ENCODE measurements at regions not wholly inside any gene's neighbourhood (a gene's known extent, or its start where the extent isn't known, plus 50 kb on each side); places are given as distances from the start of the nearest gene placed in this dataset.

DNA sequence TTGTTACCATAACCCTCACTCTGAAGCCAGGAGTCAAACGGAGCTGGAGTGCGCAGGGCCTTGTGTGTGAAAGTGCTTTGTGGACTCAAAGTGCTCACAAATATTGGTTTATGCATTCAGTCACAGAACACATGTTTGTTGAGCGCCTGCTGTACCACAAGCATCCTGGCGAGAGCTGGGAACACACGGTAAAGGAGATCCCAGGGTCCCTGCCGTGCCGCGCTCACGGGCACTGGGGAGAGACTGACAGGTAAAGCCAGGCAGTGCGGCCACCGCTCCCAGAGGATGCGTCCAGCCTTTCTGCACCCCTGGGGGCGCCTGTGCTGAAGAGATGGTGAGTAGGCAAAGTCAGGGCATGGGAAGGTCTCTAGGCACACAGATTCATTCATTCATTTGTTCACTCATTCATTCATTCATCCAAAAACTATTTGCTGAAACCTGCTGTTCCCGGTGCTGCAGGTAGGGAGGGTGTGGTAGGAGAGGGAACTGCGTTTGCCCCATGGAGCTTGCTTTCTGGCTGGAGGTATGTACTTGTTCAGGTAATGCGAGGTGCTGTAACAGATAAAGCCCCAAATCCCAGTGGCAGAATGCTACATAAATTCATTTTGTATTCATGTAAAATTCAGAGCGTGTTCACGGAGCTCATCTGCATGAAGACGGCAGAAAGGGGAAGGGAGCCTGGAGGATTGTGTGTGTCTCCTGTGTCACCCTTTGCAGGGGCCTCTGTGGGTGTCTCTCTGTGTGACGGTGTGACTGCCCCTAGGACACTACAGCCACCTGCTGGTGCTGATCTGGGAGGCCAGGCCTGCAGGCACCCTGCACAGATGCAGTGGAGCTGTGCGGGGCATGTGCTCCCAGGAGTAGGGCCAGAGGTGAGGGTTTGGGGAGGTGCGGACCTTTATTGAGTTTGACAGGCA lies 167.0 kb upstream of the B3GAT1 start:
- DNase-seq (ENCODE audit: low spot score), result no peak

DNA sequence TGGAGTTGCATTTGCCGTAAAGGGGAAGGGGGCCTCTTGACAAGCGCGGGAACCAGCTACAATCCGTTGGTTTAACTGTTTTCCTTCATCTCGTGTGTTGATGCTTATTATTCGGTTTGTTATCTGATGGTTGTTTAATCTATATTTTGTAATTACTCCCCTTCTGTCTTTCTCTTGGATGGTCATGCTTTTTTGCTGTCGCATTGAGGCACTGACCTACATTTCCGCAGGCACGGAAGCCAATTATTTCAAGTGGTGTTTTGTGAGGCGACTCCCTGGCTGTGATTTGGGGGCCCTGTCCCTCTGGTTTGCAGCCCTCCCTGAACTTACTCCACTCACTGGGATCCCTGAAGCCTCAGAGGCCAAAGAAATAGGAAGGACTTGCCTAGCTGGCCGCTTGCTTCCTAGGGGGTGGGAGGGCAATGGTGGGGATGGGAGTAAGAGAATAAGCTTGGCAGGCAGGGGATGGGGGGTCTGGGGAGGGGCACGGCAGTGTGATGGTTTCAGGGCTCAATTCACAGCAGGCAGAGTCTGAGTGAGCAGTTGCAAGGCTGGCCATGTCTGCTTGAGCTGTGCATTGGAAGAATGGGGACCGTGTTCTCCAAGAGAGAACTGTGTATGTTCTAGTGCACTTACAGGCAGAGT lies 165.8 kb upstream of the B3GAT1 start:
- no peak for DNase-seq (ENCODE audit: low spot score)

DNA sequence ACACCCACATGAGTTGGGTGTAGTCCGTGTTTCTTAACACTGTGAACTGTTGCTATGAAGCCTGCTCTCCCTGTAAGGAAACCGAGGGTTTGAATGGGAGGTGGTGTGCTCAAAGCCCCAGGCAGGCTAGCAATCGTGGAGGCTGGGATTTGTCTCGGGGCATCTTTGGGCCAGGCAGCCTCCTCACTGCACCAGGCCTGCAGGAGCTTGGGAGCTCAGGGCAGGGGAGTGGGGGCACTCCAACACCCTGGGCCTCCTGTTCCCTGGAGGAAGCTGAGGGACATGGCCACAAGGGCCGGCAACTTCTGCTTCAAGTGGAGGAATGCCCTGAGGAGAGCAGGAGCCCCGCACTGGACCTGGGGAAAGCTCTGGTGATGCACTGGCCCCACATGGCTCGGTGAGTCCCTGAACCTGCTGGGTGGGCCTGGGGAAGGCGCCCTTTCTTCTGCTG lies 164.7 kb upstream of the B3GAT1 start:
- DNase-seq (ENCODE audit: low spot score), result no peak

DNA sequence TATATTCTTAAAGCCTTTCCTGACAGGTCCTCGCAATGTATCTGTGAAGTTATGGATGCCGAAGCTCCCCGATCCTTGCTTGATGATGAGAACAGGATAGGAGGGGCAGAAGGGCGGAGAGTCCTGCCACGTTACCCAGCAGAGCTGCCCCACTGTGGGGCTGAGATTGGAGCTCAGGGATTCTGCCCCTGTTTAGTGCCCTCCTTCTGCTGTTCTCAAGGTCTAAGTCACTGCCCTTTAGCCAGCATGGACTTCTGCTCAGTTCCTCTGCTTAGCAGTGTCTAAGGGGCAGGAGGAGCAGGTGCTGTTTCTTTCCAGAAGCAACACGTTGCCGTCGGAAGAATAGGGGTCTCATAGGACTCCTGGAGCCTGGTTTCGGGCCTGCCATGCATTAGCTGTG lies 164.2 kb upstream of the B3GAT1 start:
- no peak for DNase-seq (ENCODE audit: low spot score)

DNA sequence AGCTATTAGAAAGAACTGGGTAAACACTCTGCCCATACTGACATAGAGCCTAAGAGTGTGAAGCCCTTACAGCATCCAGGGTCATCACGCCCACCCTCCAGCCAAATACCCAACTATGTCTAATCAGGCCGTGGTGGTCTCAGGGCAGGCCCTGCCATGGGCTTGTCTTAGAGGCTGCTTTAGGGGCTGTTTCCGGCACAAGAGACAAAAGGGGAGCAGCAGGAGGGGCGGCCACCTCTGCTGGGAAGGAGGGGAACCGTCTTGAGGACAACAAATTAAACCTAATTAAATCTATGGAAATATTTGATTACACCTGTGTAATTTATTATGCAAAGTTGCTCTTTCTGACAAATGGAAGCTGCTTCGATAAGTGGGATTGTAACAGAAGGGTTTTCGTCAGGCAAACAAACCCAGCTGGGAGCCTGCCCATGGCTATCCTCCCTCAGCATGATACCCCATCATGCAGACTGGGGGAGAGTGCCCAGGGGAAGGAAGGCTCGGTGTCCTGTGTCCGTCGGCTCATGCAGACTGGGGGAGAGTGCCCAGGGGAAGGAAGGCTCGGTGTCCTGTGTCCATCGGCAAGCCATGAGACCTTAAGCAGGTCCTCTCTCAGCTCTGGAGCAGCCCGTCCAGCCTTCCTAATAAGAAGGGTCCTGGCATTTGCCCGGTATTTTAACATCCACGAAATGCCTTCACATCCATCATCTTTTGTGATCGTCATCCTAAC lies 163.6 kb upstream of the B3GAT1 start:
- no peak for DNase-seq (ENCODE audit: low spot score)

DNA sequence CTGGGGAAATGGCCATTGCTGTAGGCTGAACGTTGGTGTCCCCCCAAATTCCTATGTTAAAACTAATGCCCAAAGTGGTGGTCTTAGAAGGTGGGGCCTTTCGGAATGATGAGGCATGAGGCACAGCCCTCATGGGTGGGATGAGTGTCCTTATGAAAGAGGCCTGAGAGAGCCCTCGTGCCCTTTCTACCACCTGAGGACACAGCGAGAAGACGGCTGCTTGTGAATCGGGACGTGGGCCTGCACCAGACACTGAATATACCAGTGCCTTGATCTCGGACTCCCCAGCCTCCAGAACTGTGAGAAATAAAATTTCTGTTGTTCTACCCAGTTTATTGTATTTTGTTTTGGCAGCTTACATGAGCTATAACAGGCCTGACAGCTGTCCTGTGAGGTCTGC lies 162.9 kb upstream of the B3GAT1 start:
- DNase-seq (ENCODE audit: low spot score), result no peak

DNA sequence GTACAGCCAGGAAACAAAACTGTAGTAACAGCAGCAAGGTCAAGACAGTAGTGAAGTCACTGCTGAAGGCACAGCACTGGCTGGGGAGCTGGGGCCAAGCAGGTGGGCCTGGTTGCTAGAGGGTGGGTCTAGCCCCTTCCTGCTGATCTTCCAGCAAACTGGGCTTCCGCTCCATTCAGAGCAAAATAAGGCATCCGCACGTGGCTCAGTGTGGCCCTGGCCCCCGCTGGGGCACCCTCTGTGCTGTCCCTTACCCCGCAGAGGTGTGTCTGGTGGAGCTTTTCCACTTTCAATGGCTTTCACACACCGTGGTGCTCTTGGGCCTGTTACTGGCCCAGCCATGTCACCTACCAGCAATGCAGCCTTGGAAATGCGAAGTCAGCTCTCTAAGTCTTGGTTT lies 162.4 kb upstream of the B3GAT1 start:
- DNase-seq (ENCODE audit: low spot score), result no peak

DNA sequence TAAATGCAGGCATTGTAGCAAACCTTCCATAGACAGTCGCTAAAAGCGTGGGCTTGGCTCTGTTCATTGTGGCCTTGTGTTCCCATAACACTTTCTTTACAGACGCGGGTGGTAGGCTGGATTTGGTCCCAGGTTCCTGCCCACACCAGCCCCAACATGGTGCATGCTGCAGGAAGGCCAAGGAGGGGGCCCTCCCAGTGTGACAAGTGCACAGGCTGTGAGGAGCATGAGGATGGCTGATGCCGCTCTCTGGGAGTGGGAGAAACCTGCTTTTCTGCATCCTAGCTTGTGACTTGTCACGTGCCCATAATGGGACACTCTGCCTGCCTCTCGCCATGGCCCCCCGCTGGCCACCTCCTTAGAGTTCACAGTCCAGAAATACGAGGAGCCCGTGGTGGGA lies 161.8 kb upstream of the B3GAT1 start:
- no peak for DNase-seq (ENCODE audit: low spot score)

DNA sequence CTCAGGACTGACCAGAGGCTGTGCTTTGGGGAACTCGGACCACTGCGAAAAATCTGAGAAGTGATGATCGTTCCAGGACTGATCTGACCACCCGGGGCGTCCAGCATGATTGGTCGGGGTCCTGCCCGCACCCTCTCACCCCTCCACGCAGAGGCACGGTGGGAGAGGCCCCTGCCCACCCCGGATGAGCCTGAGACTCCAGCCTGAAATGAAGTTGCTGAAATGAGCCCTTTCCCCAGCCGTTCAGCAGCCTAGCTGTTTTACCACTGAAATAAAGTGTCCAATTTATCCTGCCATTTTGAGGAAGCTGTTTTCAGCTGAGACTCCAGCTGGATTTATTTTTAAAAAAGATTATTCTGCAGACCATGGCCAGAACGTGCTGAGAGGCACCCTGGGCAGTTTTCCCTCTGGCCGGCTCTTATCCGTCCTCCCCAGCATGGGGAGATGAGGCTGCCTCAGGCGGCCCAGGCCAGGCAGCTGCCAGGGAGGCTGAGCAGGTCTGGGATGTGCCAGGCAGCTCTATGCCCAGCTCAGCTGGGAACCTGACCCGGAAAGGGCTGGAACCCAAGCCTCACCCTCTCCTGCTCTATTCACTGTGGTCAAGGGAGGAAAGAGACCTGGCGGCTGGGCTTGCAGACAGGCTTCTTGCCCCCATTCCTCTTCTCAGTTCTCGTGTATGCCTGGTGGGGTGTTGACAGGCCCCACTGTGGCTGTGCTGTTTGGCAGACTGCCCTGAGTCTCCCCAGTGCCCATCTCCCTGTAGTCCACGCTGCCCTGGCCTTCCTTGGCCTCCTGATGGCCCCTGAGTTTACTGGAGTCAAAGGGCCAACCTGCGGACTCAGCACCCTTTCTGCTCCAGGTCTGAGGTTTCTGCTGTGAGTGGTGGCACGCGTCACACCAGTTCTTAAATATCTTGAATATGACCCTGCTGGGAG lies 161.0 kb upstream of the B3GAT1 start:
- no peak for DNase-seq (ENCODE audit: low spot score)

DNA sequence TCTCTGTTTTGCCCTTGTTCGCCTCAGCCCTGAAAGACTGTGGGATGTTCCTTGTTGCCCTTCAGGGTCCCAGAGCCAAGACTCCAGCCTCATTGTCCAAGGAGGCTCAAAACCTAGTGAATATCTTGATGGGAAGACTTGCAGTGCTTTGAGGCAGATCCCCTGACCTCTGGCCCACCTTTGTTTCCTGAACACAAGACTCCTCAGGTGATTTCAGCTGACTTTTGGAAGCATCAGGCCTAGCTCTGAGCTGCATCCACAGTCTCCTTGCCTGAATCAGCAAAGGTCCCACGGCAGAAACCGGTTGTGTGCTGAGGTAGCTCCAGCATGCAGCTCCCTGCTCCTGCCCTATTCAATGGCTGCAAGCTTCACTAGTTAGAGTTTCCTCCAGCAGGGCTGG lies 159.3 kb upstream of the B3GAT1 start:
- no peak for DNase-seq (ENCODE audit: low spot score)

DNA sequence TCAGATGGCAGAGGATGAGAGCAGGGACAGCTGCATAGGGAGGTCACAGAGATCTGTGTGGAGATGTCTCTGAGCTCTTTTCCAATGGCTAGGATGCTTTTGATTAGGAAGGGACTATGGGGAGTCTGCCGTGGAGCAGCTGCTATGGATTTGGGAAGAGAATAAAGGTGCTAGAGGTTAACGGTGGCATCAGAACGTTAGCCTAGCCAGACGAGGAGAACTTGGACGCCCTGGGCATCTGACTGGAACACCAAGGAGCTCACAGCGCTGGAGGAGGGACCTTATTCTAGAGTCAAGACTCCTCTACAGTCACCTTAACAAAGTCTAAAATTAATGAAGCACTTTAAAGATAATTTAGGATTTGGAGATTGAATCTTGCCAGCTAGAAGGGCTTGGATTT lies 157.2 kb upstream of the B3GAT1 start:
- DNase-seq (ENCODE audit: low spot score), result no peak

DNA sequence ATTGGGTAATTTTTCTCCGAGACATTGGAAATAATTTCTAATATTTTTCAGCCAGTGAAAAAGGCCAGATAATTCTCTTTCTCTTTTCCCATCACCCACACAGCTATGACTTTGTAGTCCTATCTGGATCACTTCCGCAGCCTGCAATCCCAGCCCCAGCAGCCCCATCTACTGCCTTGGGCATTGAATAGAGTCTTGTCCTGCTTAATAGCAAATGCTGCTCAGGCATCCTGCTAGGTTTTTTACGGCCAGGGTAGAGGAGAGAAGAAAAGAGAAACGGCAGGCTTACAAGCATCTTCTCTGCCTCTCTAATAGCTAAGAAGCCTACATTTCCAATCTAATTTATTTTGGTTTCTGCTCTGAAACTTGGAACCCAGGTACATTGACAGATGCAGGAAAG lies 154.3 kb upstream of the B3GAT1 start:
- no peak for DNase-seq (ENCODE audit: low spot score)

DNA sequence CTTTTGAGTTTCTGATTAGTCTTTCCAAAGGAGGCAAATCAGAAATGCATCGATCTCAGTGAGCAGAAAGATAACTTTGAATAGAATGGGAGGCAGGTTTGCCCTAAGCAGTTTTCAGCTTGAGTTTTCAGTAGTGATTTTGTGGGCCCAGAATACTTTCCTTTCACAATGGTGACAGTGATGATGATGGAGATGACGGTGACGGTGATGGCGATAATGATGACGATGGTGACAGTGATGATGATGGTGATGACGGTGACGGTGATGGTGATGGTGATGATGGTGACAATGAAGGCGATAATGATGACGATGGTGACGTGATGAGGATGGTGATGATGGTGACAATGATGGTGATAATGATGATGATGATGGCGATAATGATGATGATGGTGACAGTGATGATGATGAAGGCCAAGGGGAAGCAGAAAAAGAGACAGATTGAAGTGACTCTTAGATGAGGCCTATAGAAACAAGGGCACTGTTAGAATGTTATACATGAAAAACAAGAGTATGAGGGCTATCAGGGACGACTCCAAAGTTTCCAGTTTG lies 153.4 kb upstream of the B3GAT1 start:
- DNase-seq (ENCODE audit: low spot score), result no peak

DNA sequence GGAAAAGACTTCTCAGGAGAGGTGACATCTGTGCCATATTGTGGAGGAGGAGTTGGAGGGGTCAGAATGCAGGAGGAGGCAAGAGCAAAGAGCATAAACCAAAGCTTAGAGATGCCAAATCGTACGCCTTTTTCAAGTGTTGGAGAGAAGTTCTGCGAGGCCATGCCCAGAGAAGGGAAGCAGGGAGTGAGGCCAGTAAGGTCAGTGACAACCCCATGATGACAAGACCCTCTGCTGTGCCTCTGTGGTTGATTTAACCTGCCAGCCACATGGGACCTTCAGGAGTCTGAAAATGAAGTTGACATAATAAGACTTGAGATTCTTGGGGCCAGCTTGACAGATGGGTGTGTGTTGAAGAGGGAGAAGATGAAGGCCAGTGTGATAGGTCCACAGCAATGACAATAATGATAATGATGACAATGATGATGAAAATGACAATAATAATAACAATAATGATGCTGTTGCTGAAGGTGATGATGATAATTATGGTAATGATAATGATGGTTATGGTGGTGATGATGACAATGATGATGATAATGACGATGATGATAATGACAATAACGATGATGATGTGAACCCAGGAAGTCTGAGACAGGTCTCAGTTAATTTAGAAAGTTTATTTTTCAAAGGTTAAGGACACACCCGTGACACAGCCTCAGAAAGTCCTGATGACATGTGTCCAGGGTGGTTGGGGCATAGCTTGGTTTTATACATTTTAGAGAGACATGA lies 152.6 kb upstream of the B3GAT1 start:
- no peak for DNase-seq (ENCODE audit: low spot score)

DNA sequence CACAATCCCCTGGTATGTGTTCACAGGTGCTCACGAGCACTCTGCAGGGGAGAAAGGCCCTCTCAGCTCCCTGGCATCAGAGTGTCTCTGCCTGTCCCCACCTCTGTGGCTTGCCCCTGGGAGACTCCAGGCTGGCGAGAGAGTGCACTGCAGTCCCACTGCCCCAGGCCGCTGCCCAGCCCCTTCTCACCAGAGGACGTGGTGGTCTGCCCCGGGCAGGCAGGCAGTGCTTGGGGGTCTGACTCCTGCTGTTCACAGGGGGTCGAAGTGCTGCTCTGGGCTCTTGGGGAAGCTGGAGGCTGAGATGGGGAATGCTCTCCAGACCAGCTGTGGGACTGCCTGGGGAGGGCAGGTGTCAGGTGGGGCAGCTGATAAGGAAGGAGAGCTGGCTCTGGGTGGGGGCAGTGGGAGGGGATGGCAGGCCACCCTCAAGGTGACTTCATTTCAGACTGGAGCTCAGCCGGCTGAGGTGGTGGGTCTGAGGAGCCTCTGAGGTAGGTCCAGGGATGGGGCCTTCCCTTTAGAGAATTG lies 151.0 kb upstream of the B3GAT1 start:
- peak; percentile 35 for DNase-seq (ENCODE audit: low spot score)

DNA sequence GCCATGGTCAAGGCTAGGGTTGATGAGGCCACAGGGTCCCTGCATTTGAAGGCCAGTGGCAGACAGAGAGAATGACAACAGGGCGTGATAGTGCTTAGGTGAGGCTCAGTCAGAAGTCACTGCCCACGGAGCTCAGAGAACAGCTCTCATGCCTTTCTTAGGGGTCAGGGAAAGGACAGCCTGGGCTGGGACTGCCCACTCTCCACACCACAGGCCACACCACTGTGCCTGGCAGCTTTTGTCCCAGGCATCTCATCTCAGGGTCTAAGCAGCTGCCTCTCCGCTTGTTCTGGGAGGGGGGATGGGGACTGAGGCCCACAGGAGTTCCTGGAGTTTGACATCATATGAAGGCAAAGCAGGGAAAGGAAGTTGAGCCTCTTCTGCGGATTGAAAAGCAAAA lies 150.2 kb upstream of the B3GAT1 start:
- DNase-seq (ENCODE audit: low spot score), result peak; percentile 32

DNA sequence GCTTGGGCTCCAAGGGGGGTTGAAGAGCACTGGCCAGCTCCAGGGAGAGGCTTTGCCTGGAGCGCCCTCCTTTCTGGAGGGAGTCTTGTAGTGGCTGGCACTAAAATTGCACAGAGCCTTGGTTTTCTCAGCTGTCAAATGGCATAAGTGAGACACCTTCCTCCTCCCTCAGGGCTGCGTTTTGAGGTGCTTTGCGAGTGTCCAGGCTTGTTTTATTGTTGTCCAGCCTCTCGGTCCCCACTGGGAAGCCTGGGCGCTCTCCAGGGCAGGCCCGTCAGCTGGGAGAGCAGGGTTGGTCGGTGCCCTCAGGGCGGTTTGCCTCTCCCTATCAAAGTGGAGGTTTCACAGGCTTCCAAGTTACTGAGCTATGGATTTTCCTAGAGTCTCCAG lies 149.3 kb upstream of the B3GAT1 start:
- DNase-seq (ENCODE audit: low spot score), result peak; percentile 39

DNA sequence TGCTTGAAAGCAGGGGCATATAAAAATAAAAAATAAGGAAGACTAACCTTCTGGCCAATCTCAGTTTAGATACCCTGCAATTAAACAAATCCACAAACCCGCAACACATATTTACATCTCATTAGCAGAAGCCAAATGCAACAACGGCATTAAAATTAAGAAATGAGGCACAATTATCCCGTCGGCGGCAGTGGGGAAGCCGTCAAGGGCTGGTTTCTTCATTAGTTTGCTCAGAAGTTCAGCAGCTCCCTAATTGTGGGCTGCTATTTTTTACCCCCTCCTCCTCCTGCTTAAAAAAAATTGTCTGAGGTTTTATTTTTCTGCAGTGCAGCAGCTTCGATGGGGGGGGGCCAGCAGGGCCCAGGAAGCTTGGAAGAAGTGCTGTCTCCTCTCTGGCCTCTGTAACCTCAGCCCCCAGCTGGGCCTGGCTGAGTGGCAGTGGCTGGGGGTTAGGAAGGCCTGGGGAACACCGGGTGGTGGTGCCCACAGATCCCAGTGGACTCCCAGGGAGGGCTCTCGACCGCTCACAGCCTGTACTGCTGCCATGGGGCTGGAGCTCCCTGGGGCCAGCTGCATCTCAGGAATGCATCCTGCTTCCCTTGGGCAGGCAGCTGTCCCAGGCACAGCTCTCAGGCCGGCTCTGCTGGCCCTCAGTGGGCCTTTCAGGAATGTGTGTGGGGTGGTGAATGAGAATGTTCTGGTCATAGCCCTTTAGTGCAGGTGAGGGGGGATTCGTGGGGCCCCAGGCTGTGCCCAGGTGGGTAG lies 148.7 kb upstream of the B3GAT1 start:
- DNase-seq (ENCODE audit: low spot score), result peak; percentile 35

DNA sequence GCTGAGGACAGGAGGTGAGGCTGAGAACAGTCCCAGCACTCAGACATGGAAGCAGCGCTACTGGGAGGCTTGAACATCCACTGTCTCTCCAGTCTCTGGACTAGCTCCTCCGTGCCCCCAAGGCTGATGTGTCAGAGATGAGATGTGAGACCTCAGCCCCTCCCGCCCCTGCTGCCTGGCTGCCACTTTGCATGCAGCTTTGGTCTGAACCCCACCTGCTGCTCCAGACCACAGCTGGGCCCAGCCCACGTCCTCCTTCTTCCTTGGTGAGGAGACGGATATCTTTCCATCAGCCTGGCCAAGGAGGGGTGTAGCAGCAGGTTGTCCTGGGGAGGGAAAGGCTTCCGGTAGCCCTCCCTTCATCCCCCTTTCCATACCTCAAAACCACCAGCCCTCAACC lies 148.0 kb upstream of the B3GAT1 start:
- peak; percentile 37 for DNase-seq (ENCODE audit: low spot score)

DNA sequence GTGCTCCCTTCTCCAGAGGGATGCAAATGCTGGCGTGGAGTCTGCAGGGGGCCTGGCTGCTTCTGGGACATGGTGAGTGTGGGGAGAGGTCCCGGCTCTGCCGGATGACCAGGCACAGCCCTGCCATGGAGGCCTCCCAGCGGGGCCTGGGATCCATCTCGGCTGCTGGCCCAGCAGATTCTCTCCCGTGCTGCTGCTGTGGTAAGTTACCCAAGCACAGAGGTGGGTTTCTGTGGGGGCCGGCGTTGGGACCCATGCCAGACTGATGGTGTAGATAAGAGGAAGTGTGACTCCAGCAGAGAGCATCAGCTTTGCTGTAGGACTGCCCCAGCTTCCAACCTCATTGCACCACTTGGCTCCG lies 147.5 kb upstream of the B3GAT1 start:
- peak; percentile 39 for DNase-seq (ENCODE audit: low spot score)
